Stimulated activated CD4-positive, alpha-beta T cell treated with anti-CD3 and anti-CD28 coated beads, Interleukin-15, amount 100 ng/mL, for 48 hours (primary cell): ENCODE measurements at regions not wholly inside any gene's neighbourhood (a gene's known extent, or its start where the extent isn't known, plus 50 kb on each side); places are given as distances from the start of the nearest gene placed in this dataset.

Experiments
- DNase-seq, 2 donors: peaks; one replicate each; pipeline ENCODE4 v3.0.0-alpha.2; 2020; ENCODE audit warnings: low read depth in 2 of 2

GRCh38 chr2:22486343-22486742 is 898.6 kb upstream of the KLHL29 start:
- DNase-seq = no peak

DNA sequence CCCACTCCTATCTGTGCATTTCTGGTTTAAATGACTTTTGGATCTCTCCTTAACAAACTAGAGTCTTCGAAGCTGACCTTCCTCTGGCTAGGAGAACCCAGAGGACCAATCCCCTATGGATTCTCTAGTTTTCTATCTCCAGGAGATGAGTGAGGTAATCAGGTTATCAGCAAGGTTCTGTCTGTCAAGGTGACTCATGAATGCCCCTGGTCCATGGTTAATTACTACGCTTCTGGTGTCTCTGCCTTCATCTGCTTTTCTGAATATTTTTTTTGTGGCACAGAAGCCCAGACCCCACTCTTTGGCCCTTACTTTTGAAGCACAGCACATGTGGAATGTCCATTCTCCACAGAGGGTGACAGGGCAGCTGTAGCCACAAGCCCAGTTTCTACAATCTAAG is 897.9 kb upstream of the KLHL29 start:
- DNase-seq = no peak

GRCh38 chr2:22487541-22487940 is 897.4 kb upstream of the KLHL29 start:
- no peak for DNase-seq

GRCh38 chr2:22491442-22491841 is 893.5 kb upstream of the KLHL29 start:
- no peak for DNase-seq

- no peak for DNase-seq
Measured at GRCh38 chr2:22494156-22494555, 890.8 kb upstream of the KLHL29 start.

- DNase-seq = no peak
Measured at GRCh38 chr2:22497064-22497463, 887.9 kb upstream of the KLHL29 start.

- no peak for DNase-seq
Measured at GRCh38 chr2:22497789-22498188, 887.2 kb upstream of the KLHL29 start.

DNA sequence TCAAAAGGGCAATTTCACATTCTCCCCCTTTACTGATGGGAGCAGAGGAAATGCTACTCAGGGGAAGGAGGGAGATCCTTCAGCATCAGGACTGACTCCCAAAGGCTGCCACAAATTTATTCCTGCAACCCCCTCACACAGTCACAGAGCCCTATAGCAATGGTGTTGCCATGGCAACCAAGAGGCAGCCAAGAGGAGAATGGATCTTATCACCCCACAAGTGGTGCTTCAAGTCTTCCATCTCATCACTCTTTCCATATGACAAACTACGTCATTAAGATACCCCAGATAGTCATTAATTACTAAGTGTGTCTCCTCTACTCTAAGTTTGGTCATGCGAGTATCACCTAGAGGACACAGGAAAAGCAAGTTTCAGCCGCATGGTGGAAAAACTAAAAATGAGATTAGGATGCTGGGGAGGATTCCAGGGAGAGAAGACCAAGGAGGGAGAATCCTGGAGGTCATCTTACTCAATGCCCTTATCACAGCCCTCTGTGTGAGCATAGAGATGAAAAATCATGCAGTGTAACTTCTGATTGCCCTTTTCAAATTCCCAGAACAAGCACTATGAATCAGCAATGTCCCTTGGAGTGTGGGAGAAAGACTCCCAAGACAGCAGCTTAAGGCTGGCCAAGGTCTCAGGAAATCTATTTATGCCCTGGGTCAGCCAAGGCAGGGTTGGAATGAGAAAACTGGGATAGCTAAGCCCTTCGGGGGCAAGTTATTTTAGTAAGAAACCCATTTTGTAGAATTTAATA is 885.7 kb upstream of the KLHL29 start:
- DNase-seq = no peak

DNA sequence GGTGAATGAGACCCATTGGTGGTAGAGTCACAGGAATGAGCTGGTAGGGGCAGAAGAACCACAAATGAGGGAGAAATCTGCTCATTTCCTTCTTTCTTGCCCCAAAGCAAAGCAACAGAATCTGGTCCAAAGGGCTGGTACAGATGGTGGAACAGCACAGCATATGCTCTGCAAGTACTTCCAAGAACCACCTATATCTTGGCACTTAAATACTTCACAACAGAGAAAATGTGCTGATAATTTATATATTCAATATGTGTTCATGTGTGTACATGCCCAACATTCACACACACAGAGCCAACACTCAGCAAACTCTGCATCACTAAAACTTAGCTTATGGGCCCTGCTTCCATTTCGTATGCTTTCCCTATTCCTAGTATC is 884.4 kb upstream of the KLHL29 start:
- no peak for DNase-seq

- no peak for DNase-seq
Measured at GRCh38 chr2:22501851-22502250, 883.1 kb upstream of the KLHL29 start.

DNA sequence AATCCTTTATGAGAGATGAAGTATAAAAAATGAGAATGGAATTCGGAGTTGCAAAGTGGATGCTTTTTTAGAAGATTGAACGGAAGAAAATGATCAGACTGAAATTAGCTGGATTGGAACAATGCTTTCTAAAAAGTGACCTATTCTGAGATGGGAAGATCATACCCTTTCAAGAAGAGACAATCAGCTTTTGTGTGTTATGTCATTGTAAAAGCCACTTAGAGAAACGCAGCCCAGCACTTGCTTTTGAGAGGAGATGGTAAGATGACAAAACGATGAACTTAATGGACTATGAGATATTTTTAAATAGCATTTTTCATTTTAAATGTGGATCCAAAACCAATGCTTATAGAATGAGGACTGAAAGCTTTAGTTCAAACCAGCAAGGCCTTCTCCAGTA is 871.4 kb upstream of the KLHL29 start:
- DNase-seq = no peak

DNA sequence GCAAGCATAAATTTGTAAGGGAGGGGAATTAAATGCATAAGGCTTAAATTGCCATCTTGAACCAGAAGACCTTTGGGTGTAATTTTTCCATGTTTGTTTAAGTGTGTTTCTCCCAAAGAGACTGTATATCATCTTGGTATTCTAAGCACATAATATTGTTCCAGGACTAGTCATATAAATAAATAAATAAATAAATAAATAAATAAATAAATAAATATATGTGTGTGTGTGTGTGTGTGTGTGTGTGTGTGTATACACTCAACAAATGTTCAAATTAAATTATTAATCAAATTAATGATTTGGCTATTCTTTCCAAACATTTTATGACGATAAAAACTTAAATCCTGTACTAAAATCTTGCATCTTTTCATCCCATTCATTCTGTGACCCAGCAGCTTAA is 867.8 kb upstream of the KLHL29 start:
- DNase-seq = no peak

GRCh38 chr2:22518641-22519040 is 866.3 kb upstream of the KLHL29 start:
- no peak for DNase-seq

DNA sequence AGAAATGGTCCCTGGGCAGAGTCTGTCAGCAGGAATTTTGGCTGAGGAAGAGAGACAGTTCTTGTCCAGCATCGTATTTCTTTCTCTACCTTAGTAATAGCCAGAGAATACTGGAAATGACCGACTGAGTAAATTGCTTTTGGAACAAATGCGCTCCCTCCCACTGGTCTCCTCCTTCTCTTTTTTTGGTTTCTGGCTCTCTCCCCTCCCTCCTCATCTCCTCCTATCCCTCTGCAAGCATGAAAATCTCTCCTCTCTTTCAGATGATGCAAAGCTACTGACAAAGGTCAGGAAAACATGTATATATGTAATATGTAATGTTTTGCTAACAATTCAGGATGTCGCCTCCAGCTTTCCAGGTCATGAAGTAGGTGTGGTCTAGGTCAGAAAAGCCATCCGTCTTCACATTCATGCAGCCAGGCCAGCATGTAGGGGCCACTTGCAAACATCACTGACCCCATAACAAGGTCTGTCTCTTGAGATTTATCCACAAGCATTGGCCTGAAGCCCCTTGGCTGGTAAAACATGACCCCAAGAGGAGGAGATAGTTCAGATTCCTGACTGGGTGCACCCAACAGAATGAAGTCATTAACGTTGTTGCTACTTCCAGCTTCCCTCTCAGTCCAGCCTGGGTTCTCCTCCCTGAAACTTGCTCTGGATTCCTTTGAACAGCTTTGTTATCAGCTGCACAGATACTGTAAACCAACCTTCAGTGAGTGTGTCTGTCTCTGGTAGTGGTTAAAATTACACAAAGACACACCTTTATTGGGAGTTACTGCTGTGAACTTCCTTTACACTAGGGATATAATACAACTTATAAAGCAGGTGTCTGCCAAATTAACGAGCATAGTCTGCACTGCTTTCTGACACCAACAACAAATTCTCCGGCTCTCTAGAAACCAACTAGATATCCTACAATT is 864.4 kb upstream of the KLHL29 start:
- DNase-seq = no peak

DNA sequence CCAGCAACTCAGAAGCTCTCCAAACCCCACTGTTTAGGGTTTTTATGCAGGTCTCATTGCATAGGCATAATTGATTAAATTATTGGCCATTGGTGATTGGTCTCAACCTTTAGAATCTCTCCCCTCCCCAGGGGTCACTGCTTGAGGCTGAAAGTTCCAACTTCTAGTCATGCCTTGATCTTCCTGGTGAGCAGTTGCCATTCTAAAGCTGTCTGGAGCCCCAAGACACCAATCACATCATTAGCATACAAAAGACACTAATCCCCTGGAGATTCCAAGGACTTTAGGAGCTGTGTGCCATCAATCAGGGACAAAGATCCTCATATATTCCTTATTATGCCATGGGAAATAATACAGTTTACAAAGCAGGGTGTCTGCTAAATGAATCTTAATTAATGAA is 863.4 kb upstream of the KLHL29 start:
- DNase-seq = no peak

DNA sequence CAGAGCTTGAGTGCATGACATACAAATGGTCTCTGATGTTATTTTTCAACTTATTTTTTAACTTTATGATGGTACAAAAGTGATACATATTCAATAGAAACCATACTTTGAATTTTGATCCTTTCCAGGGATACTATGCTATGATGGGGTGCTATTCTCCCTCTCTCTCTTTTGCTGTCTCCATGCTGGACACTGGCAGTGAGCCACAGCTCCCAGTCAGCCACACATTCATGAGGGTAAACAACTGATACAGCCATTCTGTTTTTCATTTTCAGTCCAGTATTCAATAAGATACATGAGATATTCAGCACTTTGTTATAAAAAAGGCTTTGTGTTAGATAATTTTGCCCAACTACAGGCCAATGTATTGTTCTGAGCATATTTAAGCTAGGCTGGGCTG is 859.3 kb upstream of the KLHL29 start:
- no peak for DNase-seq

GRCh38 chr2:22530131-22530530 is 854.8 kb upstream of the KLHL29 start:
- no peak for DNase-seq

DNA sequence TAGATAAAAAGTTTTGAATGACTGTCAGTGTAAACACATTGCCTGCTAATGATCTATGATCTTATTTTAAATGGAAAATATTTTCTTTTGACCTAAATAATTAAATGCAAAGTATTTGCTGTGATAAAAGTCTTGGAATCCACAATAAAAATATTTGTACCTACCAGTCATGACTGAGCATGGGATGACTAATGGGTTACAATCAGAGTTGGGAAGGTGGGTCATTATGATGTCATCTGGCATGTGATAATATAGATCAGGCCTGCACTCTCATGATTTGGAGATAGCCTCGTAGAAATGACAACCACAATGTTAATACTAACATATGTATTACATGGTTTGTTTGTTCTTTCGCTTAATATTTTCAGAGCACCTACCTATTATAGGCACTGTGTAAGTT is 848.8 kb upstream of the KLHL29 start:
- DNase-seq = no peak

- DNase-seq = no peak
Measured at GRCh38 chr2:22554453-22554852, 830.5 kb upstream of the KLHL29 start.

- no peak for DNase-seq
Measured at GRCh38 chr2:22557406-22557805, 827.6 kb upstream of the KLHL29 start.

DNA sequence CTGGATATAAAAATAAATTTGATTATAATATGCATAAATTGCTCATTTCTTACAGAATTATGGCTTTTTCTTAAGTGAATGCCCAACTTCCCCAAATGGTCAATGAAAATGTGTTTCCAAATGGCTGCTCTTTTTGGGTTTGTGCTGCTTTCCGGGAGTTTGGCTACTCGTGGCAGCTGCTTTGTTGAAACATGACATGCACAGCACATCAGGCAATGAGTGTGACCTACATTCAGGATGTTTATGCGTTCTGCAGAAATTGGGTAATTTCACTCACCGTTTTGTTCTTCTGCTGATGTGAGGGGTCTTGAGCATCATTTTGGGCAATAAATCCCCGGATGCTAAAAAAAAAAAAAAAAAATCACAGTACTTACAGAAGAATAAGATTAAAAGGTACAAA is 825.0 kb upstream of the KLHL29 start:
- no peak for DNase-seq

DNA sequence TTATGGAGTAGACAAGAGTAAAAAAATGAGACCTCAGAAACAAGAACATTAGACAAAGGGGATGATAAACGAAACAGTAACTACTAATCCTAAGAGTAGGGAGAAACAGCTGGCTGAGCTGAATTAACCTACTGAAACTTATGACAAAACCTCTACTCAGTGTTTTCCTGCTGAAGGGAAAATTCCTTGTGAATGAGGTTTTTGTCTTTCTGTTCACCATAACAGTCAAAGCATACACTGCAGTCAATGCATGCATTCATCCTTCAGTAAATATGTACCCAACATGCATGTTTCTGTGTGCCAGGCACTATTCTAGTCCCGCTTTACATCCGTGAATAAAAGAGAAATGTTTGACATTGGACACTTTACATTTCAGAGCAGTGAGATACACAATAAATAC is 805.6 kb upstream of the KLHL29 start:
- no peak for DNase-seq

DNA sequence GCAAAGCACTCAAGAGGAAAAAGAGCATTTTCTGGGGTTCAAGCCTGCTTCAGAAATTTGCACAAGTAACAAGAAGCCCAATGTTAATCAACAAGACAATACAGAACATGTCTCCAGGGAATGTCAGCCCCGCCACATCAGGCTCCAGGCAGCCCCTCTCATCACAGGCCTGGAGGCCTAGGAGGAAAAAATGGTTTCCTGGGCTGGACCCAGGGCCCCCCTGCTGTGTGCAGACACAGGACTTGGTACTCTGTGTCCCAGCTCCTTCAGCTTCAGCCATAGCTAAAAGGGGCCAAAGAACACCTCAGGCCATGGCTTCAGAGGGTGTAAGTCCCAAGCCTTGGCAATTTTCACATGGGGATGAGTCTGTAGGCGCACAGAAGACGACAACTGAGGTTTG is 802.9 kb upstream of the KLHL29 start:
- no peak for DNase-seq
